ENCODE measurements at regions not wholly inside any gene's neighbourhood (a gene's known extent, or its start where the extent isn't known, plus 50 kb on each side); places are given as distances from the start of the nearest gene placed in this dataset. TPM values are rescaled to one million over a fixed set of nuclear protein-coding genes. Genes with fewer than 3 reads are reported as not detected.

GRCh38 chr4:29423836-29424721 lies 1296.1 kb upstream of the PCDH7 start:
- no peak for DNase-seq (ENCODE audit: low spot score)

GRCh38 chr4:29453303-29453820 lies 1266.8 kb upstream of the PCDH7 start:
- no peak for DNase-seq (ENCODE audit: low spot score)

GRCh38 chr4:29459926-29460325 lies 1260.2 kb upstream of the PCDH7 start:
- no peak for DNase-seq (ENCODE audit: low spot score)

- DNase-seq (ENCODE audit: low spot score) = no peak
Observed at GRCh38 chr4:29467044-29467717, 1253.0 kb upstream of the PCDH7 start.

Small RNA genes in the stretch of these regions (small RNA-seq; reads per million reads assigned to genes)
- gene RF00019 (not detected), gene RN7SL101P (not detected)

Data from HT-29 (cell line).